ENCODE measurements at regions not wholly inside any gene's neighbourhood (a gene's known extent, or its start where the extent isn't known, plus 50 kb on each side); places are given as distances from the start of the nearest gene placed in this dataset.

GRCh38 chr1:101392552-101392951, 155.7 kb downstream of the S1PR1 start:
- no peak for TF ChIP-seq CTCF (IDR thresholded peaks at IDR 0.05)
- TF ChIP-seq POLR2AphosphoS5 (IDR thresholded peaks at IDR 0.05), result no peak
- TF ChIP-seq POLR2A (IDR thresholded peaks at IDR 0.05; ENCODE audit: low read depth), result no peak
- no peak for DNase-seq (ENCODE audit: extremely low spot score)
- Histone ChIP-seq H3K4me1 (no peaks in the 10 kb centered on the region), H3K36me3 (no peaks in the 10 kb centered on the region), H3K4me3 (no peak overlapping the region), H3K27ac (replicated peaks in 1 of 4) (no peak overlapping the region), H3K27me3 (no peaks in the 10 kb centered on the region), H3K9me3 (no peaks in the 10 kb centered on the region)
- WGBS, result 67% methylated on average over 4 of the region's 4 CpGs
- intact Hi-C loops (cut with DNase I), result no loop called here

GRCh38 chr1:101394041-101394440, 157.2 kb downstream of the S1PR1 start:
- TF ChIP-seq POLR2AphosphoS5 (IDR thresholded peaks at IDR 0.05), result no peak
- H3K9me3 ChIP-seq, result no peaks in the 10 kb centered on the region
- no peaks in the 10 kb centered on the region for H3K27me3 ChIP-seq
- H3K36me3 ChIP-seq, result no peaks in the 10 kb centered on the region
- 78% methylated on average over 2 of the region's 2 CpGs for WGBS
- intact Hi-C loops (cut with DNase I), result no loop called here
- no peaks in the 10 kb centered on the region for H3K4me1 ChIP-seq
- H3K4me3 ChIP-seq, result no peak overlapping the region
- no peak overlapping the region for H3K27ac ChIP-seq (replicated peaks in 1 of 4)
- DNase-seq (ENCODE audit: extremely low spot score), result no peak

- no peaks in the 10 kb centered on the region for H3K36me3 ChIP-seq
- no peak for TF ChIP-seq CTCF (IDR thresholded peaks at IDR 0.05)
- no peak for TF ChIP-seq POLR2AphosphoS5 (IDR thresholded peaks at IDR 0.05)
- TF ChIP-seq EP300 (IDR thresholded peaks at IDR 0.05), result no peak
- TF ChIP-seq POLR2A (IDR thresholded peaks at IDR 0.05; ENCODE audit: low read depth), result no peak
- no peaks in the 10 kb centered on the region for H3K27me3 ChIP-seq
- H3K27ac ChIP-seq (replicated peaks in 1 of 4), result no peak overlapping the region
- no peaks in the 10 kb centered on the region for H3K9me3 ChIP-seq
- WGBS, result 83% methylated on average over 3 of the region's 3 CpGs
- intact Hi-C loops (cut with DNase I), result no loop called here
- DNase-seq (ENCODE audit: extremely low spot score), result no peak
- H3K4me1 ChIP-seq, result no peaks in the 10 kb centered on the region
- H3K4me3 ChIP-seq, result no peak overlapping the region
Observed at GRCh38 chr1:101399222-101399621, 162.4 kb downstream of the S1PR1 start.

GRCh38 chr1:101406271-101406670, 169.5 kb downstream of the S1PR1 start:
- TF ChIP-seq POLR2A (IDR thresholded peaks at IDR 0.05; ENCODE audit: low read depth), result no peak
- TF ChIP-seq POLR2AphosphoS5 (IDR thresholded peaks at IDR 0.05), result no peak
- TF ChIP-seq EP300 (IDR thresholded peaks at IDR 0.05), result no peak
- no peak for TF ChIP-seq CTCF (IDR thresholded peaks at IDR 0.05)
- 65% methylated on average over 4 of the region's 4 CpGs for whole genome bisulfite sequencing

GRCh38 chr1:101406681-101407080, 169.9 kb downstream of the S1PR1 start:
- H3K4me1 ChIP-seq, result peaks cover 0 to 2% (median 0%) of the 10 kb centered on the region in 4 donors
- intact Hi-C loops (cut with DNase I), result no loop called here
- H3K27ac ChIP-seq (replicated peaks in 1 of 4), result no peak overlapping the region
- no peaks in the 10 kb centered on the region for H3K36me3 ChIP-seq
- H3K27me3 ChIP-seq, result no peaks in the 10 kb centered on the region
- no peaks in the 10 kb centered on the region for H3K9me3 ChIP-seq
- TF ChIP-seq CTCF (IDR thresholded peaks at IDR 0.05) (no peak), EP300 (IDR thresholded peaks at IDR 0.05) (no peak), POLR2AphosphoS5 (IDR thresholded peaks at IDR 0.05) (no peak), POLR2A (IDR thresholded peaks at IDR 0.05; ENCODE audit: low read depth) (no peak)
- no peak for DNase-seq (ENCODE audit: extremely low spot score)
- 71% methylated on average over 1 of the region's 1 CpG for WGBS
- no peak overlapping the region for H3K4me3 ChIP-seq

More at GRCh38 chr1:101406271-101406670, 169.5 kb downstream of the S1PR1 start:
- intact Hi-C loops (cut with DNase I), result no loop called here
- Histone ChIP-seq H3K4me3 (no peak overlapping the region), H3K36me3 (no peaks in the 10 kb centered on the region), H3K9me3 (no peaks in the 10 kb centered on the region), H3K4me1 (peaks cover 0 to 2% (median 0%) of the 10 kb centered on the region in 4 donors), H3K27me3 (no peaks in the 10 kb centered on the region), H3K27ac (replicated peaks in 1 of 4) (no peak overlapping the region)
- no peak for DNase-seq (ENCODE audit: extremely low spot score)
